GM19463 (cell line): ENCODE measurements at regions not wholly inside any gene's neighbourhood (a gene's known extent, or its start where the extent isn't known, plus 50 kb on each side); places are given as distances from the start of the nearest gene placed in this dataset.

Experiments used
- ATAC-seq: cut with Tn5 transposase; IDR thresholded peaks from one replicate; pipeline ENCODE4 v1.9.1; 2021; ENCODE audit warnings: mild to moderate bottlenecking, moderate library complexity; ENCODE audit not compliant: unreplicated experiment

DNA sequence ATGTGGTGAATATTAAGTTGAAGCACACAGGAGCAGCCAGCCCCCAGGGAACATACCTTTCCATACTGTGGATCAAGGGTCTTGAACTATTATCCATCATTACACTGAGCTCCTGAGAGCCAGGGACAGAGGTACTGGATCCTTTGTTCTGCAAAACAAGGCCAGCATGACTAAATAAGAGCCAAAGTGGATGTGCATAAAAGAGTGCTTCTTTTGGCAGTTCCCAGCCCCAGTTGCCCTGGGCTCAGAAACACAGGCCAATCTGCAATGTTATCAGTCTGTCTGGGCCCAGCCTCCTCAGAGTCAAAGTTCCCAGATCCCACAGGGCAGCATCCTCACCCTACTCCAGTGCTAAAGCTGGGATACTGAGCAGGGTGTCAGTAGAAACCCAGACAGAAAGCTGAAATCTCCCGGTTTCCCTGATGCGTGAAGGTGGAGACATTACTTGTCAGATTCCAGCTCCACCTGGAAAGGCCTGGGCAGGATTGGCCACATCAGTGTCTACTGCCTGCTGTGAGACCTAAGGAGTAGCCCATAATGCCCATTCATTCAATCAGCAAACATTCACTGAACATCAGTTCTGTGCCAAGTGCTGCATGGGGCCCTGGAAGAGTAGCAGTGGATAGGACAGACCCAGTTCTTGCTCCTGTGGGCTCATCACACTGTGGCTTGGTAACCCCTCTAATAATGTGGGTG lies 342.7 kb downstream of the CXCL12 start:
- no peak for ATAC-seq

DNA sequence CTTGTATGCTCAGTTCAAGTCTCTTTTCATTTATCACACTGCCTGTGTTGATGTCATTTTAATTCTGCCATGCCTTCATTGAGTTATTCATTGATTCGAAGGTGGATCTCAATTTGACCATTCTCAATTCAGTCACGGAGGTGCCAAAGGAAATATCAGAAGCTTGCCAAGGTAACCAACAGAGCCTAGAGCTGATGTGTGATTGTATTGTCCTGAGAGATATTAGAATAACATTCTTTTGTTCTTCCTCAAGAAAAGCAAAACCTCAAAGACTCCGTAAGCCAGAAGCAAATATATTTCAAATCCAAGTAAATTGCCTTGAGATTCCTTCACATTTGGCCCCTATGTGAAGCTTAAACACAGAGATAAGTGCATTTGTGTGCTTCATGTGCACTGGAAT lies 345.3 kb downstream of the CXCL12 start:
- ATAC-seq: no peak

DNA sequence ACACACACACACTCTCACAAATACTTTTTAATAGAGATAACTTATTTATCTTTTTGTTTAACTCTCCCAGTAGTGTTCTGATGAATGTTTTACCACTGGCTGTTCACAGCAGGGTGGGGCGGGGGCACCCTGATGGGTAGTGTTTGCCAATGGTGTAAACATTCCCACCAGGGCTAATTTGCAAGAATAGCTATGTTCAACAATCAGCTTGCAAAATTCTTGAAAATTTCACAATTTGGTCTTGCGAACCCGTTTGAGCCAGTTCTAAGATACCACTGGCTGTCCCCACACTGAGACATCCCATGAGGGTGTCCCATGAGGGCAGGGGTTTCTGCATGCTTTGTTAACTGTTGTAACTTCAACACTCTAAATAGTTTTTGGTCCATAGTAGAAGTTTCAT lies 348.5 kb downstream of the CXCL12 start:
- ATAC-seq: no peak

DNA sequence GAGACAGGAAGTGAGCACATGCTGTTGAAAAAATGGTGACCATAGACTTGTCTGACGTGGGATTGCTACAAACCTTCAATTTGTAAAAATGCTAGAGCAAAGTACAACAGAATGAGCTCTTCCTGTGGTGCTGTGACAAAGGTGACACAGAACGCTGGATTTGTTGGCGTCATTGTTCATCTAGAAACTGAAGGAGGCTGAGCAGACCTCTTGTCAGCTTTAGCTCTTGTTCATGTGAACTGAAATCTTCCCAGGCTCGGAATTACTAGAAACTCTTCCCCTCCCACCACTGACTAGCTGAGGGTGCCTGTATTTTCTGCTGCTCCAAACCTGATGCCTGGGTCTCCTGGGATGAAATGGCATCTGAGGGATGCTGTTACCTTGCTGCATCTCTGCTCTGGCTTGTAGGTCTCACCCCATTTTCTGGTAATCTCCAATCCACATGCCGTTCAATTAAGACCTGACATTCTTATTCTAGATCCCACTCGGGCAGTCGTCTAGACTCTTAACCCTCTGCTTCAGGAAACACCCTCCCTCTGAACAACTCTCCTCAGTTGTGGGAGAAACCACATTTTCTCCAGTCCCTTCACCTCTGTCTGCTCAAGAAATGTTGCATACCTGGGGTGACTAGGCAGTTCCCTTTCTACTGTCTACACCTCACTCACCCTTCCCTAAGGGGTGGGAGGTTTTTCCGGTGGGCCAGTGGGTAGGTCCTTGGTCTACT lies 349.3 kb downstream of the CXCL12 start:
- ATAC-seq: no peak

DNA sequence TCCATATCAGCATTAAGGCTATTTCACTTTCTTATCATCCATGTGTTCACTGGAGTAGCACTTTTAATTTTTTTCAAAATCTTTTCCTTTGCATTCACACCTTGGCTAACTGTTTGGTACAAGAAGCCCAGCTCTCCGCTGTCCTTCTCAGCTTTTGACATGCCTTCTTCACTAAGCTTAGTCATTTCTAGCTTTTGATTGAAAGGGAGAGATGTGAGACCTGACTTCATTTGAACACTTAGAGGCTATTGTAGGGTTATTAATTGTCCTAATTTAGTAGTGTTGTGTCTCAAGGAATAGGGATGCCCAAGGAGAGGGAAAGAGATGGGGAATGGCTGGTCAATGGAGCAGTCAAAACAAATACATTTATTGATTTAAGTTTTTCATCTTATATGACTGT lies 350.0 kb downstream of the CXCL12 start:
- no peak for ATAC-seq

DNA sequence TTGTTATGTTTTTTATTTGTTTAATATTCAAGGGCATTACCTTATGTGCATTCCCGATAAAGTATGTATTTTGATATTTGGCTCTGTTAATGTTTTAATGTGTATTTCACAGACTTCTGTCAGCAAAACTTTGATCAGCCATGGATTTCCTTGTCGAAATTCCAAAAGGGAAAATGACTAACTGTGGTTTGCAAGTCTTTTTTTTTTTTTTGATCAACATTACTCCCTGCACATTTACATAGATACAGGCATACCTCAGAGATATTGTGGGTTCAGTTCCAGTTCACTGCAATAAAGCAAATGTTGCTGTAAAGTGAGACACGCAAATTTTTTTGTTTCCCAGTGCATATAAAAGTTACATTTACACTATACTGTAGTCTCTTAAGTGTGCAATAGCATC lies 351.9 kb downstream of the CXCL12 start:
- no peak for ATAC-seq

DNA sequence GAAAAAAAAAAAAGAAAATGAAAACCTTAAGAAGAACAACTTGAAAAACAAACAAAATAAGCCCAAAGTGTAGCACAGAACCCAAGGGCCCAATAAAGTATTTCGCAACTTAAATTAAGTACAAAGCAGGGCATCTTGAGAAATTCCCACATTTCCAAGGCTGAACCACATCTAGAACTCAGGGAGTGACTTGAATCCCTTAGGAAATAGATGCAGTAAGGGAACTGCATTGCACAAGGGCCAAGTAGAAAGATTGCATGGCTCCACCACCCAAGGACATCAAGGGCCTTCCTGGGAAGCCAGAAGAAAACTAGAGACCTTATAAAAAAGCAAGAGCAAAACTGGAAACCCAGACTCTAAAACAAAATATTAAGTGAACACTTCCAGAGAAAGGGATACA lies 352.7 kb downstream of the CXCL12 start:
- no peak for ATAC-seq

DNA sequence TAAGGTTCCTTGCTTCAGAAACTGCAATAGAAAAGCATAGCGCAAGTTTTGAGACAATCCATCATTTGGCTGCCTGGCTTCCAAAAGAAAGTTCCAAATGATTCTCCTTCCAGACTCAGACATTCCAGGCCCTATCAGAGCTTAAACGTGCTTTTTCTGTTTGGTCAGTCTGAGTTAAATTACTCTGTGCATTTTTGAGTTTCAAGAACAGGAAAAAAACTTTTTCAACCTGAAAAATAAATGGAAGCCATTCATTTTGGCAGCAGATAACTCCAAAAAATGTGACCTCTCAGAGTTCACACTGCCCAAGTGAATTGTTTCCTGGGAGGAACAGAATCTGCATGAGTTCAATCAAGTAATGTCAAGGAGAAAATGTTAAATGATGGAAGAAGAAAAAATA lies 354.2 kb downstream of the CXCL12 start:
- ATAC-seq: no peak

DNA sequence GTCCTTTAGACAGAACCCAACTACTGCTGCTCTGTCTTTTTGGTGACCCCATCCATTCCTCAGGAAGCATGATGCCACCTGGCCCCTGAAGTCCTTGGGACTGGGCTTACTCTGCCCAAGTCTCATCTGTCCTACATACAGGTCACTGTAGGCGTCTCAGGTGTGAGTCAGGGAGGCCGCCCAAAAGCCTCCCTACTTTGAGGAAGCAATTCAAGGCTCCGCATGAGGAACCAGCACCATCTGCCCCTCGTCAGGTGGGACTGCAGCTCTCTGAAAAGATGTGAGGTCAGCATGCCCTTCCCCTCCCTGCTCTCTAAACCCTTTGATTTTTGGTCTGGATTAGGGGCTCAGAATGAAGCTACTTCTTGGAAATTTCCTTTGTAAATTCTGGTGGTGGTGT lies 354.8 kb downstream of the CXCL12 start:
- ATAC-seq: peak; percentile 96

DNA sequence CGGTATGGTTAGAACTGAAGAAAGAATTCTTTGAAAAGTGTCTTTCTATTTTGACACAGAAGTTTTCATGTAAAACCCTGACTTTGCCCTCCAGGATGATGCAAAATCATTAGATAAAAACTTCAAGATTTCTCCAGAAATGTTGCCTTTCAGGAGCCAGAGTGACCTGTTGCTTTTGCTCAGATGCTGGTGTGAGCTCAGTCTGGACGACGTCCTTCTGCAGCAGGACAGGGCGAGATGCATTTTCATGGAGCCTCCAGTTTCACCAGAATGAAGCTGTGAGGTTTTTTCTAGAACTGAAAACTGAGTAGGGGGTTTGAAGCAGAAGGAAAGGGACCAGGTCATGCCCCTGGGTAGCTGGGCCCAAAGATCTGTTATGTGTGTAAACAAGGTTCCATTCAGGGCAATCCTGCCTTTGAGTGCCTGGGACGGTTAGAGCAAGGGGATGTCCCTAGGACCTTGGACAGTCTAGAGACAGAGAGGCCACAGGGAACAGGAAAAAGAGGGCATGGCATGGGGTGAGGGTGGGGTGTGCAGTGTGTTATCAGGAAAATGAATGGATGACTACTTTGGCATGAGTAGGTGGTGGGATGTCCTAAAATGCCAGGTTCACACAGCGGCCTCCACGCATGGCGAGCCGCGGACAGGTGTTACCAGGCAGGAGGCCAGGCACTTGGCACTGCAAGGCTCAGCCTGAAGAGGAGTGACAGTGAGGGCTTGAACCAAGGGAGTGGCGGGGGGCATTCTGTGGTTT lies 356.3 kb downstream of the CXCL12 start:
- ATAC-seq: no peak

DNA sequence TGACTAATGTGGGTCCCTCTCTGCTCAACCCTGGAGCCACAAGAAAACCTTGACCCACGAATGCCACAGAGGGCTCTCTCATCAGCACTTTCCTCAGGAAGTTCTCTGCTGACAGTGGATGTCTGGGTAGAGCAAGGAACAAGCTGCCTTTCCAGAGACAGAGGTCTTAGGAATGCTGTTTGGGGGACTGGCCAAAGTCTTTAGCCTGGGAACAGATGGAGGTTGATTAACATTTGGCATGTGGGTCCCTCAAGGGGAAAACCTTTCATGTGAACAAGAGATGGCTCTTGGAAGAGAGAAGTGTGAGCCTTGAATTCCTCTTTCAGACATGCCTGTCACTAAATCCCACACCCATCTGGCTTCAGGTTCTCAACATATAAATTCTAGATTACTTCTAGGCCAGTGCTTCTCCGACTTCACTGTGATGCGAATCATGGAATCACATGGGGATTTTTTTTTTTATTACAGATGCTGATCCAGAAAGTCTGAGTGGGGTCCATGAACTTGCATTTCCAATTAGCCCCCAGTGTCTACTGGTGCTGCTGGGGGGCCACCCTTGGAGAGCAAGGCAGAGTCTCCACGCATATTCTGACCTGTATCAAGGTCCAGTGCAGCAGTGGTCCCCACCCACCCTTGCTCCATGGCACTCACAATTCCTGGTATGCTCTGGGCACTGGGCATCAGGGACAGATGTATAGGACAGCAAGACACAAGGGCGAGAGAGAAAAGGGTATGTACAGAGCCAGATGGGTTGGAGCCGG lies 360.4 kb downstream of the CXCL12 start:
- no peak for ATAC-seq

DNA sequence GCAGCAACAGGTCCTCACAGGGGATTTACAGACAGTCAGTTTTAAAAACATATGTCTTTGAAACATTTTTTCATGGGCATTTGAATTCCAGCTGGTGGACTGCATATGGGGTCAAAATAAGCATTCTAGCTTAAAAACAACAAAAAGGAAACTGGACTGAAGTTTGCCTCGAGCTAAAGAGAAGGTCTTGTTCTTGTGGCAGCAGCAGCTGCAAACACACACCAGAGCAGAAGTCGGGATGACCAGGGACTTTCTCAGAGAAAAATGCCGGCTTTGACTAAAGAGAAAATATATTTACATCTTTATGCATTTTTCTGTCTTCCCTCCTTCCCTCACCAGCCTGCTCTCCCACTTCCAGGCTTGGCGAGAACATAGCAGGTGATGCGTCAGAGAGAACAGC lies 361.4 kb downstream of the CXCL12 start:
- no peak for ATAC-seq

DNA sequence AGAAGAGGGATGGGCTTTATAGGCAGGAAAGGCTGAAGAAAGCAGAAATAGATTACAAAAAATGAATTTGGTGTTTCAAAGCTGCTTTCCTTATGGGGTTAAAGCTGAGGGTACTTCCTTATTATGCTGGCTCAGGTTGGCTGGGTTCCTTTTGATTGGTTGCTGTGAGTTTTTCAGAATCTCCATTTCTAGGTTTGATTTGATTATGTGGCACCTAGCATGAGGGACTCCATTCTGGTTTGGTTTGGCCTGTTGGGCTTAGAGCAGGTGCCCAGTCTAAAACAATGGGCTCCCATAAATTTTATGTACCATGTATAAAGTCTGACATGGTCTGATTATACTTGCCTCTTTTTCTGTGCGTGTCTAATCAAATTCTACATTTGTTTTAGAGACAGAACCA lies 362.7 kb downstream of the CXCL12 start:
- no peak for ATAC-seq

DNA sequence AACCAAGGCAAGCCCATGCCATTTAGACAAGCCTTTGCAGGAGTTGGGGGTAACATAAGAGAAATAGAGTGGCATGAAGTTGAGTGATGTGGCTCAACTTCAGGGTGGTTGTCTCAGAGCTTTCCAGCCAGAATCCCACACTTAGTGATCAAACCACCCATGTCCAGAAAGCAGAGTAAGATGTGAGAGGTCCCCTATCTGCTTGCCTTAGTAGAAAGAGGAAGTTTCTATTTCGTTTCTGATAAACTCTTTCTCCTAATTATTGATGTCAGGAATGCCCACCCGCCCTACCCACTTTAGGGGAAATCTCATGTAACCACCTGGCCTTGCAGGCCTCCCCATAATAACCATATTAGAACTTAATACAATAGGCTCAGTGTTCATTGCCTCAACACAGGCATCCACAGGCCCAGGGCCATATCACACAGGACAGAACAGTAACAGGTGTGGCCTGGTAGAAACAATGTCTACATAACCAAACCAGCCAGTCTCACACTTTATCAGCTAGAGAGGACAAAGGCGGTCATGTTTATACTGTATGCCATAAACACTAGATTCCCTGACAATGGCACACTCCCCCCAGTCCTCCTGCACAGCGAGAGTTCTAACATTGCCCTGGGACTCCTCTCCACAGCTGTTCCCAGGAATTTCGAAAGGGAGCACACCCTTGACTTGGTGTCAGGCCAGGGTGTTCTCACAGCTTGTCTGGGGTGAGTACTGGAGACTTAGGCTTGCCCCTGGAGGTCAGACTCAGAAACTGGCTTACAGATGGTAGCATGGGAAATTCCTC lies 364.4 kb downstream of the CXCL12 start:
- peak; percentile 79 for ATAC-seq

DNA sequence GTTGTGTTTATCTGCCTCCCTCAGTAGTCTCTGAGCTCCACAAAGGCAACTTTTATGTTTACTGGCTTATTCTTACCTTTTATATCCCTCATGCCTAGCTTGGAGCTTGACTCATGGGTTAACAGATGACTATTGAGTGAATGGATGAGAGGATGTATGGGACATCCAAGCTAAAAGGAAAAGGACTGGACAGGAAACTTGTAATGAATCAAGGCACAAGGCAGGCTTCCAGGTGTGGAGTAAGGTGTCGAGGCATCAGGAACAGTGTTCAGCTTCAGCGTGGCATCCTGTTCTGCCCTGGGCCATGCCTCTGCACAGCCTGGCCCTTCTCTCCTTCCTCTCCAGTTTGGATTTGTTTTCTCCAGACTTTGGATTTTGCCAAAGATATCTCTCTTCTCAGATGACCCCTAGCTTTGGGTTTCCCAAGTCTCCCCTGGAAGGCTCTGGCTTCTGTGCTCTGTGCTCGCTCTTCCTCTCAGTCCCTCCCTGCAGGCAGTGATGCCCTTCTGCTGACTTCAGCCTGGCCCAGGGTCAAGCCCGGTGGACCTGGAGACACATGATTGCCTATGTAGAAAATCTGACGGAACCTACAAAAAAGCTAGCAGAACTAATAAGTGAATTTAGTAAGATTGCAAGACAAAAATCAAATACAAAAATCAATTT lies 367.3 kb downstream of the CXCL12 start:
- no peak for ATAC-seq

DNA sequence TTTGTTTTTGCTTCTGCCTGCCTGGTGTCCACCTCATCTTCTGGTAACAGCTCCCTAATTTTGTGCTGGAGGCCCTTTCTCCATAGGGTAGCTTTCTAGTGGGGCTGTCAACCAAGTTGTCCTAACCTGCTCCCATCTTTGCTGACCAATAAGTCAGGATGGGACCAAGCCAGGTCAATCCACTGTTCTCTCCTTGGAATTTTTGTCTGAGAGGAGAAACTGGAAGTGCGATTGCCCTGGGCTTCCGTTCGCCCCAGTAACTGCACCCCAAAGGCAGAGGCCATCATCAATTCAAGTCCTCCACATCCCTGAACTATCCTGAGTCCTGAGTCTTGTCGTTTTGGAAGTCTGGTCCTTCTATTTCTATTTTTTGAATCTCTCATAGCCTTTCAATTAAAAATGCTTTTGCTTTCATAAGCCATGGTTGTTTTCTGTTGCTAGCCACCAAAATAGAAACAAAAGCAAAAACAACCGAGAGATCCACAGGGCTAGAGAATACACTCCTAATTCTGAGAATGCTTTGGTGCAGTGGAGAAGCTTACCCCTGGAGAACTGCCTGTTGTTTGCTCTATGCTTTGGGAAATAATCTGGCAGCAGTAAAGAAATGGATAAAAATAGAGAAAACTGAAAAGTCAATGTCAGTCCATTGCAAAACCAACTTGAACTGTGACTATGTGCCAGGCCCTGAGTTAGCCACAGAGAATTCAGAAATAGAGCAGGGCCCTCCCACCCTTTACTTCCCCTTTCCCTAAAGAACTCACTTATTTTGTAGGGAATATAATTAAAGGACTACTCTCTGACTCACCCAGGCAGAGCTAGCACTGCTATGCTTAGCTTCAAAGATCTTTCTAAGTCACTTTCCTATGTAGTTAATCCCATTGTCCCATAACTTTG lies 368.1 kb downstream of the CXCL12 start:
- ATAC-seq: no peak

DNA sequence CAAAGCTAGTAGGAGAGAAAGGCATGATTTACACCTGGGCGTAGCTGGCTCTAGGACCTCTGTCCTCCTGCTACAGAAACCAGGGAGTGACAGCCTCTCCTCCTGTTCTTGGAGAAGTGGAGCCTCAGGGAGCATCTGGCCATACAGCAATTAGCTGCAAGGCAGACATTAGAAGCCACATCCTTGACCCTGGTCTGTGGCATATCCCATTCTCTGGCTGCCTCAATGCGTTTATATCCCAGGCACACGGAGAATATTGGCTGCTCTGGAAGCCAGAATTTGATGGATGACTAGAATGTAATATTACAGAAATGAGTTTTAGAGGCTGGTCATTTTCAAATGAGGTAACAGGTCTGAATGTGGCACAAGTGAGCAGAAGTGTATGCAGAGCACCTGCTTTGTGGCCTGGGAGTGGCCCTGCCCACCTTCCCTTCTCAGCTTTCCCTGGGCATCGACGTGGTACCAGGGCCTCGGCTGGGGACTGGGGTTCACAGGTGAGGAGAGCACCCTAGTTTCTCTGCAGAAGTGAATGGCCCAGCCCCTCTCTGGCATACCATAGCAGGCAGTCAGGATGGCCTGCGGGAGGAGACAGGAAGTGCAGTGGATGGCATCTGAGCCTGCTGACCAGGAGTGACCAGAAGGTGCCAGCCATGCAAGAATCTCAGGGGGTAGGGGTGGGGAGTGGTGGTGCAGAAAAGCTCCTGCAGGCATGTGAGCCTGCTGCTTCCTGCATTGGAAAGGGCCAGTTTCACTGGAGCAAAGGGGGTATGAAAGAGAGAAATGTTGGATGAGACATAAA lies 367.2 kb upstream of the ZNF32 start:
- no peak for ATAC-seq

DNA sequence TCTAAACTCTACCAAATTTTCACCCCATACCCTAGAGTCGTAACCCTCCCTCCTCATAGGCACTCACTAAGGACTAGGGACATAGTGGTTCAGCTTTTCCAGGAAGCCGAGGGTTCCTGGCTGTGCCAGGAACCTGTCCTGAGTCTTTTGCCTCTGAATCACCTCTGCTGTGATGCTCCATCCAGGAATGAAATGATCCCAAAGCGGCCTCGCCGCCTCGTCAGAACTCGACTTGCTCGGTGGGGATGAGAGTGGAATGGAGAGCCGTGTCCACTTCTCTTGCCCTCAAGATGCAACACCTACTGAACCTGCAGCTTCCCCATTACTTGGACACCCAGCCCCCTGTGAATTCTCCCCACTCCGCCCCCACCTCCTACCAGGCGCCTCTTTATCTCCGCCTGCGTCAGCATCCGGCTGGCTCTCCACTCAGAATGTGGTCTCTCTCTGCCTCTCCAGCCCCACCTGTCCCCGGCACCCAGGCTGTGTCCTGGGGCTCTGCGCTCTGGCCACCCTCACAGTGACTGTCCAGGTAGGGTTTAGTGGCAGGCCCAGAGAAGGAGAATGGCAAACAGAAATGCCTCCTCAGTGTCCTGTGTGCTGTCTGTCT lies 366.1 kb upstream of the ZNF32 start:
- no peak for ATAC-seq
